Central memory CD8-positive, alpha-beta T cell (primary cell): ENCODE measurements at regions not wholly inside any gene's neighbourhood (a gene's known extent, or its start where the extent isn't known, plus 50 kb on each side); places are given as distances from the start of the nearest gene placed in this dataset.

Experiments
- ATAC-seq: fragments of 150-1000 bp; cut with Tn5 transposase; replicated peaks from 2 replicates; pipeline ENCODE4 v1.10.0; 2022; ENCODE audit warnings: mild to moderate bottlenecking, moderate FRiP score, moderate number of reproducible peaks; ENCODE audit not compliant: poor library complexity, severe bottlenecking; ENCODE audit errors: extremely low read depth
- DNase-seq, 2 donors: peaks; one replicate each; pipeline ENCODE4 v3.0.0; 2021; ENCODE audit warnings: low spot score in 2 of 2
- H3K27ac Mint-ChIP-seq: one replicate; pipeline ENCODE4 v1.8.0; 2022; ENCODE audit warnings: low read depth, mild to moderate bottlenecking, moderate library complexity, mixed read lengths
- H3K27me3 Mint-ChIP-seq: one replicate; pipeline ENCODE4 v1.8.0; 2022; ENCODE audit warnings: mixed read lengths
- H3K36me3 Mint-ChIP-seq: one replicate; pipeline ENCODE4 v1.8.0; 2022; ENCODE audit warnings: mild to moderate bottlenecking, moderate library complexity, mixed read lengths; ENCODE audit not compliant: insufficient read depth
- H3K4me1 Mint-ChIP-seq: one replicate; pipeline ENCODE4 v1.8.0; 2022; ENCODE audit warnings: mixed read lengths
- H3K4me3 Mint-ChIP-seq: one replicate; pipeline ENCODE4 v1.8.0; 2022; ENCODE audit warnings: mild to moderate bottlenecking, moderate library complexity, mixed read lengths
- H3K9me3 Mint-ChIP-seq: one replicate; pipeline ENCODE4 v1.8.0; 2022; ENCODE audit warnings: mixed read lengths

DNA sequence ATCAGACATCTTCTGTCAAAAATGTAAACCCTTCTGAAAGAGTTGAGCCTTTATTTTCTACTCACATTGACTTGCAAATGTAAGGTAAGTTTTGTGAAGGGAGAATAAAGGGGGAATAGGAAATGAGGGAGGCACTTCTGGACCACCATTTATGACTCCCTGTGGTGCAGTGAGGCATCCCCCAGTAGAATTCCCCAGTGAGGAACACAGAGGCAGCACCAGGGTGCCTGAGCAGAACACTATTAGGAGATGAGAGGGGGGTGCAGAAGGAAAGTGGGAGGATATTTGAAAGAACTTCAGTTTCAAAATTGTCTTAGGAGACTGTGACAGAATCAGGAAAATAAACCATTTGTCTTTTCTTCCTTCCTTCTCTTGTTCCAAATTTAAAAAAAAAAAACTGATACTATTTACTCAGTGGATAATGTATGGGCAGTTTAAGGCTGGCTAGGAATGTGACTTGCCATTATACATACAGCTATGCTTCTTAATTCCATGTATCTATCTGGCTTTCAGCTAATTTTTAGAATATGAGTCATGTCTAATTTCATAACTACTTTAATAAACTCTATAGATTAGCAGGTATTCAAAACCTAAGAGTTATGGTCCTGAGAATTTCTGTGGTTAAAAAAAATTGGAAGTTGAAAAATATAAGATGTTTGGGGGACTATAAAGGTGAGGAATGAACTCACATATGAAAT lies 478.1 kb upstream of the CHAC2 start:
- Mint-ChIP-seq H3K4me1 (no peaks in the 10 kb centered on the region), H3K4me3 (no peak overlapping the region), H3K27ac (no peak overlapping the region), H3K27me3 (no peaks in the 10 kb centered on the region), H3K36me3 (no peaks in the 10 kb centered on the region), H3K9me3 (no peaks in the 10 kb centered on the region)
- ATAC-seq = no peak
- DNase-seq = no peak

DNA sequence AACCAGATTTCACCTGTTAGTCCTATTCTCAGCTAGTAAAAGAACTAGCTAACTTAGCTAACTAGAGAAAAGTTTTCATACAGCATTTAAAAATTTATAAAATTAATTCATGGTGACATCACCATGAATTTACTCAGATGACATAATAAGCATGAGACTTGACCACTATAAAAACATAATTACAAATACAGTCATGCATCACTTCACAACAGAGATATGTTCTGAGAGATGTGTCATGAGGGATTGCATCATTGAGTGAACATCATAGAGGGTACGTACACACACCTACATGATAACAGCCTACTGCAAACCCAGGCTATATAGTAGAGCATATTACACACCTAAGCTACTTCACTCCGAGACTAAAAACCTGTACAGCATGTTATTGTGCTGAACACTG lies 481.3 kb upstream of the CHAC2 start:
- Mint-ChIP-seq H3K4me1 (no peaks in the 10 kb centered on the region), H3K4me3 (no peak overlapping the region), H3K9me3 (no peaks in the 10 kb centered on the region), H3K27ac (no peak overlapping the region), H3K36me3 (no peaks in the 10 kb centered on the region), H3K27me3 (no peaks in the 10 kb centered on the region)
- ATAC-seq (no peak), DNase-seq (no peak)

DNA sequence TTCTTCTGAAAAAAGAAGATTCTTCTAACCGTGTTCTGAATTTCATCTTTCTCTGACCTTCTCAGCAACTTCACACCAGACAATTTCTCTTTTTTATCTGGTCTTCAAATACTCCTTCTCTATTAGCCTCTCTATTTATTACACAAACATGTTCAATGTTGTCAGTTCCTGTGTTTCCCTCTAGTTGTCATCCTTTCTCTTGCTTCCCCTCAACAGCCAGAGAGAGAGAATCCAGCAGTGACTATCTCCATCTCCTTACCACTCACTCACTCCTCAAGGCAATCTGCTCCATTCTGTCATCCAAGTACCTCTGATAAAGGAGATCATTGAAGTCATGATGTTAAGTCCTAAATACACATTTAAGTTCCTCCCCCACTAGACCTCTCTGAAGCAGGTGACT lies 491.9 kb upstream of the CHAC2 start:
- no peak overlapping the region for H3K4me3 Mint-ChIP-seq
- ATAC-seq (no peak), DNase-seq (no peak)
- peaks cover 16% of the 10 kb centered on the region for H3K9me3 Mint-ChIP-seq
- H3K36me3 Mint-ChIP-seq = no peaks in the 10 kb centered on the region
- no peak overlapping the region for H3K27ac Mint-ChIP-seq
- H3K27me3 Mint-ChIP-seq = no peaks in the 10 kb centered on the region
- no peaks in the 10 kb centered on the region for H3K4me1 Mint-ChIP-seq

DNA sequence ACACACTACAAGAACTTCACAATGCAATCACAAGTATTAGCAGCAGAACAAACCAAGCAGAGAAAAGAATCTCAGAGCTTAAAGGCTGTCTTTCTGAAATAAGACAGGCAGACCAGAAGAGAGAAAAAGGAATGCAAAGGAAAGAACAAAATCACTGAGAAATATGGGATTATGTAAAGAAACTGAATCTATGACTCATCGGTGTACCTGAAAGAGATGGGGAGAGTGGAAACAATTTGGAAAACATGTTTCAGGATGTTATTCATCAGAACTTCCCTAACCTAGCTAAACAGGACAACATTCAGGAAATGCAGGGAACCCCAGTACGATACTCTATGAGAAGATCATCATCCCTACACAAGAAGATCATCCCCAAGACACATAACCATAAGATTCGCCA lies 499.0 kb upstream of the CHAC2 start:
- no peak for ATAC-seq
- DNase-seq = no peak
- H3K36me3 Mint-ChIP-seq = no peaks in the 10 kb centered on the region
- H3K9me3 Mint-ChIP-seq = peaks cover 11% of the 10 kb centered on the region
- no peak overlapping the region for H3K27ac Mint-ChIP-seq
- H3K4me3 Mint-ChIP-seq = no peak overlapping the region
- no peaks in the 10 kb centered on the region for H3K27me3 Mint-ChIP-seq
- no peaks in the 10 kb centered on the region for H3K4me1 Mint-ChIP-seq

DNA sequence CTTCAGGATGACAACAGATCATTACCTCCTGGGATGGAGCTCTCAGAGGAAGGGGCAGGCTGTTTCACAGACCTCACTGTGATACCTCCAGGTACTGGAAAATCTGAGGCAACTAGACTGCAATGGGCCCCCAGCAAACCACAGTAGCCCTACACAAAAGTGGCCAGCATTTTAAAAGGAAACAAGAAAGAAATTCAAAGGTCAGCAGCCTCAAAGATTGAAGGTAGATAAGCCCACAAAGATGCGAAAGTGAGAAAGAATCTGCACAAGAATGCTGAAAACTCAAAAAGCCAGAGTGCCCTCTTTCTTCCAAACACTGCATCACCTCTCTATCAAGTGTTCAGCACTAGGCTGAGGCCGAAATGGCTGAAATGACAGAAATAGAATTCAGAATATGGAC lies 499.5 kb upstream of the CHAC2 start:
- H3K36me3 Mint-ChIP-seq = no peaks in the 10 kb centered on the region
- no peak overlapping the region for H3K27ac Mint-ChIP-seq
- ATAC-seq (no peak), DNase-seq (no peak)
- no peaks in the 10 kb centered on the region for H3K4me1 Mint-ChIP-seq
- no peak overlapping the region for H3K4me3 Mint-ChIP-seq
- H3K9me3 Mint-ChIP-seq = peaks cover 10% of the 10 kb centered on the region
- H3K27me3 Mint-ChIP-seq = no peaks in the 10 kb centered on the region

DNA sequence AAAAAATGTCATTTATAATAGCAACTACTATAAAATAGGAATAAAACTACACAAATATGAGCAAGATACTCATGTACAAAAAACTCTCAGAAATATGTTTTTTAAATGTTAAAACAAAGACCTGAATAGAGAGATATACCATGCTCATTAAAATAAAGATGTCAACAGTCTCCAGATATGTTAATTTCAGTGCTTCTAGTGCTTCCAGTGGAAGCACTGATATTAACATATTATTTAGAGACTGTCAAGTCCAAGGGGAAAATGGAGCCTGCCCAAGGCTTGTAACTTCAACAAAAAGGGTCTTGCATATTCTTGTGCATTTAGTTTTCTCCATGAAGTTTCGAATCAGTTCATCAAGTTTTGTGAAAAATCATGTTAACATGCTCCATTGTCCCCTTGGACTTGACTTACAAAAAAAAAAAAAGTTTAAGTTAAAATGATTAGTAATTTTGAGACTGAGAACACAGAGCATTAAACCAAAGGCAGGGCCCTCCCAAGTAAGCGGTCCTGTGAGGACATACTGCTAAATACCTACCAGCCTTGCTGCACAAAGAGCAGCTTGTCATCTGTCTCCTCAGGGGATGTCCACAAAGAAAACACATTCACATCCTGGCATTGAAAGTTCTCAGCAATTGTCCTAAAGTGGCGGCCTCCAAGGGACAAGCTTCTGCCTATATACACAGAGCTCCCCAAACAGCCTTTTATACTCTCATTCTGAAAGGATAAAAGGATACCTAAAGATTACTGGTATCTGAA lies 501.9 kb upstream of the CHAC2 start:
- Mint-ChIP-seq H3K4me1 (no peaks in the 10 kb centered on the region), H3K36me3 (no peaks in the 10 kb centered on the region), H3K4me3 (no peak overlapping the region), H3K9me3 (peaks cover 16% of the 10 kb centered on the region), H3K27me3 (no peaks in the 10 kb centered on the region), H3K27ac (no peak overlapping the region)
- ATAC-seq (no peak), DNase-seq (no peak)

DNA sequence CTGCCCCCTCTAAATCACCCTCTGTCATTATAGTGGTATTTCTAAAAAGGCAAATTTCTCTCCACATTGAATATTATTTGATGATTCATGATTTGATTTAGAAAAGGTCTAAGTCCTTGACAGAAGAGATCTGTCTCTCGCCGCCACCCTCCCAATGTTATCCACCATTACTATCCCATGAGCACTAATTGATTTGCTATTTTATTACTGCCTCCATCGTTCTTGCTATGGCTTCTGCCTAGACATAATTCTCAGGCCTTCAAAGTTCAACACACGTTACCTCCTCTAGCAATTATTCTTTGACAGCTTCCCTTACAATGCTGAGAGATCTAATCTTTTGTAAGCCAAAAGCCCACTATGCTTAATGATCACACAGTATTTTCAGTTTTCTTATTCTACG lies 507.0 kb upstream of the CHAC2 start:
- Mint-ChIP-seq H3K27me3 (no peaks in the 10 kb centered on the region), H3K27ac (no peak overlapping the region), H3K36me3 (no peaks in the 10 kb centered on the region), H3K4me3 (no peak overlapping the region), H3K9me3 (peaks cover 26% of the 10 kb centered on the region), H3K4me1 (no peaks in the 10 kb centered on the region)
- no peak for DNase-seq
- no peak for ATAC-seq

DNA sequence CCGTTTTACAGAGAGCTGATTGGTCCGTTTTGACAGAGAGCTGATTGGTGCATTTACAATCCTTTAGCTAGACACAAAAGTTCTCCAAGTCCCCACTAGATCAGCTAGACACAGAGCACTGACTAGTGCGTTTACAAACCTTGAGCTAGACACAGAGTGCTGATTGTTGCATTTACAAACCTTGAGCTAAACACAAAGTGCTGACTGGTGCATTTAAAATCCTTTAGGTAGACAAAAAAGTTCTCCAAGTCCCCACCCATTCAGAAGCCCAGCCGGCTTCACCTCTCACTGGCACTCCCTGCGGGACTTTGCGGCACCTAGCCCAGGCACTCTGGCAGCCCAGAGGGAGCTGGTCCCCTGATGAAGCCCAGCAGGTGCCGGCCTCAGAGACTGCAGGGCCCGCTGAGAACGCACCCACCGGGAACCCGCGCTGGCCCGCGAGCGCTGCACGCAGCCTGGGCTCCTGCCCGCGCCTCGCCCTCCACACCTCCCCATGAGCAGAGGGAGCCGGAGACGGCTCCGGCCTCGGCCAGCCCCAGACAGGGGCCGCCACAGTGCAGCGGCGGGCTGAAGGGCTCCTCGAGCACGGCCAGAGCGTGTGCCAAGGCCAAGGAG lies 508.1 kb upstream of the CHAC2 start:
- ATAC-seq (no peak), DNase-seq (no peak)
- no peaks in the 10 kb centered on the region for H3K4me1 Mint-ChIP-seq
- H3K27me3 Mint-ChIP-seq = no peaks in the 10 kb centered on the region
- no peak overlapping the region for H3K4me3 Mint-ChIP-seq
- H3K36me3 Mint-ChIP-seq = no peaks in the 10 kb centered on the region
- H3K9me3 Mint-ChIP-seq = peaks cover 25% of the 10 kb centered on the region
- H3K27ac Mint-ChIP-seq = no peak overlapping the region

DNA sequence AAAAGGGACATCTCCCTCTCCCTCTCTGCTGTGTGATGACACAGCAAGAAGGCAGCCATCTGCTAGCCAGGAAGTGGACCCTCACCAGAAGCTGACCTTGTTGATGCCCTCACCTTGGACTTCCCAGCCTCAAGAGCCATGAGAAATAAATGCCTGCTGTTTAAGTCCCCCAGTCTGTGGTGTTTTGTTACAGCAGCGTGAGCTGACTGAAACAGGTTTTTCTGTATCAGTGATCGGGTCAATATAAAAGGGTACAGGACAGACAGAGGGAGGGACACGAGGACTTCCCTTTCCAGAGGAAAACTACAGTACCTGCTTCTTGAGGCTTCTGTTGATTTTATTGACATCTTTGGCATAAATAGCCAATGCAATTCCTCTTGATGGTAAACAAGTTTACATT lies 510.3 kb upstream of the CHAC2 start:
- no peak for ATAC-seq

DNA sequence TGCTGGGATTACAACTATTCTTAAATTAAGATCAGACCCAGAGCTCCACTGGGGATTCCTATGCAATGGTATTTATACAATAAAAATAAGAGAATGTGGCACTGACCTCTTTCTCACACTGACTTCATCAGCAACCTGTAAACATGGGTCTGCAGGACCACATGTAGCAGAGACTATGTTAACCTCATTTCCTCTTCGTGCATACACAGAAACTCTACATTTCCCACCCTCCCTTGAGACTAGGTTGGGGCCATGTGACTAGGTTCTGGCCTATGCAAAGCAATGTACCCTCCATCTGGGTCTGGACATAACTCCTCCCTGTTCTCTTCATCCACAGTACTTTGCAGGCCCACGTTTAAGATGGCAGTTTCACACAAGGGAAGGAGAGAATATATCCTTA lies 514.4 kb upstream of the CHAC2 start:
- Mint-ChIP-seq H3K27me3 (no peaks in the 10 kb centered on the region), H3K36me3 (no peaks in the 10 kb centered on the region), H3K9me3 (peaks cover 12% of the 10 kb centered on the region), H3K4me1 (no peaks in the 10 kb centered on the region), H3K4me3 (no peak overlapping the region), H3K27ac (no peak overlapping the region)
- DNase-seq = no peak
- no peak for ATAC-seq

More for the DNA sequence above, 510.3 kb upstream of the CHAC2 start:
- H3K4me3 Mint-ChIP-seq = no peak overlapping the region
- H3K27me3 Mint-ChIP-seq = no peaks in the 10 kb centered on the region
- no peak for DNase-seq
- H3K27ac Mint-ChIP-seq = no peak overlapping the region
- no peaks in the 10 kb centered on the region for H3K36me3 Mint-ChIP-seq
- H3K9me3 Mint-ChIP-seq = peaks cover 16% of the 10 kb centered on the region
- no peaks in the 10 kb centered on the region for H3K4me1 Mint-ChIP-seq

DNA sequence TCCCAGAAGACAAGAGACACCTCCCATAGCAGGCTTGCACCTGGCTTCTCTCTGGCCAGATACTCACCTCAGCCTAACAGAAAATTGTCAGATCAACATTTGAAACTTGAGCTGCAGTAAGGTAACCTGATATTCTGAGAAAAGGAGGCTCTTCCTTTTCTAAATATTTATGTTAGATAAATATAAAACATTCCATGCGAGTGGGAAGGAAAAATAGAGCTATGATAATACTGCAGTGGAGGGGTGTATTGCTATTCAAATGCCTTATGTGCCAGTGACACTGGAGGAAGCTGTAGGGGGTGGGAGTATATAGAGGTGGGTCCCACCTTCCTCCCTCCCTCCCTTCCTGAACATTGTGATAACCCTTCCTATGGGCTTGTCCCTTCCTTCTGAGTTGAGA lies 515.5 kb upstream of the CHAC2 start:
- no peak for DNase-seq
- ATAC-seq = no peak
- Mint-ChIP-seq H3K4me3 (no peak overlapping the region), H3K36me3 (no peaks in the 10 kb centered on the region), H3K27ac (no peak overlapping the region), H3K4me1 (no peaks in the 10 kb centered on the region), H3K27me3 (no peaks in the 10 kb centered on the region), H3K9me3 (peaks cover 5% of the 10 kb centered on the region)

DNA sequence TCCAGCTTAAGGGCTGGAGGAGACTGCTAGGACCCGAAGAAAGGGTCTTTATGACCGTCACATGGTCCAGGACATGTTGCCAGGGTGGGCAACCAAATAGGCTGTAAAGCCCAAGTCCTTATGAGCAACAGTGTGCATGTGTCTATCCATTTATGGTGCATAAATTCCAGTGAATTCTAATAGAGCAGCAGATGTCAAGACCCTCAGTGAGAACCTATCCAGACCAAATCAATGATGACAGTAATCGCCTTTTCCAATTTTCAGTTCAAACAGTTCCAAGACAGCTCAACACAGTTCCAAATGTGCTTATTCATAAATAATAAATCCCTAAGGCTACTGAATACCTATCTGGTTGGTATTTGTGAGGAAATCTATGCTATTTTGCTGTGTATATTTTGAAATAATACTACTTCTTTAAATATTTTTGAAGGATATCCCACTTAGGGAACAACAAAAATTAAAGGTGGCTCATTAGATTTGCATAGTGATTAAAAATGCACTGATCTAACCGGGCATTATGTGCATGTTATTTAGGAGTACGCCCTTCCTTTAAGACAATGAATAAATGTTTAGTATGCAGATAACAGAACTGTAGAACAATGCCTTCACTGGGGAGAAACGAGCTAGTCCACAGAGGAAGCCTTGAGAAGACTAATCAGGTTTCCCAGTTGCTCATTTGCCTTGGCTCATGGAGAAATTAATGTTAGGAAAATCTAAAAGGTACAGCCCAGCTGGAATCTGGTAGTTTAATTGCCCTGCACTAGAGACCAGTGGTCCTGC lies 519.5 kb upstream of the CHAC2 start:
- Mint-ChIP-seq H3K9me3 (no peaks in the 10 kb centered on the region), H3K27ac (no peak overlapping the region), H3K4me1 (no peaks in the 10 kb centered on the region), H3K36me3 (no peaks in the 10 kb centered on the region), H3K4me3 (no peak overlapping the region), H3K27me3 (no peaks in the 10 kb centered on the region)
- ATAC-seq = no peak
- DNase-seq = no peak
